HepG2 (cell line): ENCODE measurements at regions not wholly inside any gene's neighbourhood (a gene's known extent, or its start where the extent isn't known, plus 50 kb on each side); places are given as distances from the start of the nearest gene placed in this dataset.

Experiments used
- ATAC-seq: fragments of 200-7000 bp; cut with Tn5 transposase; 3 replicates; pipeline ENCODE4 v1.9.1; 2020; ENCODE audit warnings: mild to moderate bottlenecking, moderate library complexity
- BruUV-seq: library from RNA; stranded (reverse); fragments of 400-500 nt; replicated peaks from 2 replicates; lab custom pipeline; 2021; lab: Mats Ljungman, UMichigan
- CTCF ChIA-PET: fragments of 300-600 bp; formaldehyde crosslinking; extraction: SDS; loops from one replicate; lab custom pipeline; 2021; ENCODE audit warnings: low total read pairs, inconsistent platforms, low intra/inter-chr PET ratio; lab: Yijun Ruan, JAX
- POLR2A ChIA-PET: fragments of 350-600 bp; sonication (Branson Sonifier 250); formaldehyde crosslinking; loops from one replicate; lab custom pipeline; 2020; ENCODE audit warnings: antibody characterized with exemption, inconsistent platforms; lab: Yijun Ruan, JAX
- DNase-seq: peaks from one replicate; pipeline ENCODE4 v3.0.0-alpha.2; 2015; ENCODE audit warnings: low spot score
- FAIRE-seq: peaks from 3 replicates; lab custom pipeline; 2011; peaks lifted over from hg19 to GRCh38; lab: Jason Lieb, UNC
- H2AFZ ChIP-seq: one replicate; pipeline ENCODE4 v1.6.1; 2011; ENCODE audit warnings: low read length, inconsistent platforms
- H3K27ac ChIP-seq: fragments of 300-600 bp; 3 replicates; pipeline ENCODE4 v1.8.0; 2011; ENCODE audit warnings: mixed run types, mild to moderate bottlenecking, mixed read lengths, low read length, inconsistent platforms; ENCODE audit not compliant: insufficient read depth; ENCODE audit errors: extremely low read length
- H3K27me3 ChIP-seq, 2 experiments: fragments of 200-600 bp in 1 of 2; 2 replicates in 1 of 2; 3 replicates in 1 of 2; pipeline versions ENCODE4 v1.6.0 to v1.8.0; 2011; ENCODE audit warnings: low read length in 2 of 2, mild to moderate bottlenecking in 2 of 2, moderate library complexity in 2 of 2, inconsistent platforms in 1 of 2; ENCODE audit not compliant: insufficient read depth in 2 of 2, control insufficient read depth in 1 of 2
- H3K36me3 ChIP-seq, 2 experiments: fragments of 200-600 bp in 1 of 2; replicated peaks in 1 of 2; 2 replicates in 1 of 2; 3 replicates in 1 of 2; pipeline versions ENCODE4 v1.5.1 to v1.8.0; 2011; ENCODE audit warnings: low read length in 2 of 2, inconsistent platforms in 1 of 2; ENCODE audit not compliant: insufficient read depth in 2 of 2, control insufficient read depth in 1 of 2
- H3K4me1 ChIP-seq: 2 replicates; pipeline ENCODE4 v1.5.1; 2012; ENCODE audit warnings: low read length, inconsistent platforms; ENCODE audit not compliant: insufficient read depth
- H3K4me2 ChIP-seq: 2 replicates; pipeline ENCODE4 v1.6.0; 2011; ENCODE audit warnings: low read depth, low read length, inconsistent platforms
- H3K4me3 ChIP-seq, 3 experiments: fragments of 200-600 bp in 1 of 3; sonication (generic), shearing (Covaris generic) in 1 of 3; replicated peaks in 1 of 3; 2 replicates each; pipeline ENCODE4 v1.5.1; 2011 to 2016; ENCODE audit warnings: low read length in 3 of 3, inconsistent platforms in 2 of 3, low read depth in 2 of 3, mild to moderate bottlenecking in 2 of 3, control low read depth in 1 of 3, mixed read lengths in 1 of 3; ENCODE audit not compliant: insufficient read depth in 1 of 3
- H3K79me2 ChIP-seq: one replicate; pipeline ENCODE4 v1.6.1; 2011; ENCODE audit warnings: low read length, inconsistent platforms; ENCODE audit not compliant: insufficient read depth
- H3K9ac ChIP-seq: 2 replicates; pipeline ENCODE4 v1.6.0; 2011; ENCODE audit warnings: mild to moderate bottlenecking, low read depth, low read length, inconsistent platforms; ENCODE audit not compliant: insufficient read depth
- H3K9me3 ChIP-seq: 2 replicates; pipeline ENCODE4 v1.5.1; 2012; ENCODE audit warnings: mild to moderate bottlenecking, low read length
- H4K20me1 ChIP-seq: 2 replicates; pipeline ENCODE4 v1.6.0; 2011; ENCODE audit warnings: inconsistent platforms, mild to moderate bottlenecking, low read length, moderate library complexity; ENCODE audit not compliant: insufficient read depth
- CREM ChIP-seq, 2 experiments: sonication (generic) in 1 of 2; formaldehyde crosslinking in 1 of 2; IDR thresholded peaks; 2 replicates each; pipeline versions ENCODE4 v1.4.0 to v1.6.1; 2016 to 2020; ENCODE audit warnings: antibody characterized with exemption in 1 of 2, mild to moderate bottlenecking in 1 of 2, missing genetic modification reagents in 1 of 2
- ELF4 ChIP-seq: sonication (generic); formaldehyde crosslinking; IDR thresholded peaks from 2 replicates; pipeline ENCODE4 v1.5.0; 2020; ENCODE audit warnings: missing genetic modification reagents, mild to moderate bottlenecking, moderate library complexity, borderline replicate concordance
- GATA4 ChIP-seq: sonication (generic); IDR thresholded peaks from 2 replicates; pipeline ENCODE4 v1.6.1; 2016; ENCODE audit warnings: antibody characterized with exemption, low read depth, borderline replicate concordance
- NFE2 ChIP-seq: sonication (generic); formaldehyde crosslinking; IDR thresholded peaks from 2 replicates; pipeline ENCODE4 v1.4.0; 2020; ENCODE audit warnings: missing genetic modification reagents
- PHB2 ChIP-seq: fragments of 450-650 bp; IDR thresholded peaks from 2 replicates; pipeline ENCODE4 v1.6.1; 2018; ENCODE audit not compliant: partially characterized antibody
- SAFB2 ChIP-seq: sonication (generic); formaldehyde crosslinking; IDR thresholded peaks from 2 replicates; pipeline ENCODE4 v1.5.1; 2020; ENCODE audit warnings: missing genetic modification reagents, low read depth, mild to moderate bottlenecking, borderline replicate concordance
- SIX4 ChIP-seq: sonication (generic); formaldehyde crosslinking; IDR thresholded peaks from 2 replicates; pipeline ENCODE4 v1.4.0; 2020; ENCODE audit warnings: missing genetic modification reagents
- SP5 ChIP-seq: IDR thresholded peaks from 2 replicates; pipeline ENCODE4 v1.6.1; 2016; ENCODE audit warnings: low read depth, borderline replicate concordance
- TSC22D2 ChIP-seq: sonication (generic); formaldehyde crosslinking; IDR thresholded peaks from 2 replicates; pipeline ENCODE4 v1.5.1; 2020; ENCODE audit warnings: missing genetic modification reagents, mild to moderate bottlenecking, borderline replicate concordance
- ZNF292 ChIP-seq: sonication (generic); formaldehyde crosslinking; IDR thresholded peaks from 2 replicates; pipeline ENCODE4 v1.8.1; 2022; ENCODE audit warnings: mild to moderate bottlenecking, low read depth, missing genetic modification reagents, borderline replicate concordance
- ZNF432 ChIP-seq: sonication (generic); formaldehyde crosslinking; IDR thresholded peaks from 2 replicates; pipeline ENCODE4 v1.5.0; 2020; ENCODE audit warnings: missing genetic modification reagents, mild to moderate bottlenecking, borderline replicate concordance
- WGBS: methylation state at CpG from one replicate; pipeline ENCODE4 v1.1.6; 2017; ENCODE audit warnings: low lambda C conversion rate; 5-methylcytosine and 5-hydroxymethylcytosine counted together
- in situ Hi-C: cut with HindIII; loops from 2 replicates; pipeline ENCODE4 v1.10.0; 2017; ENCODE audit warnings: low pct_unique_long_range_greater_than_20kb; ENCODE audit not compliant: extremely low pct_ligation_motif_present
- intact Hi-C: fragments of 100-400 bp; cut with micrococcal nuclease; formaldehyde crosslinking; loops from one replicate; pipeline ENCODE4 v1.10.0; 2022; ENCODE audit not compliant: unreplicated experiment
- TF ChIP-seq, protein P1 (sequence below): sonication (generic); formaldehyde crosslinking; IDR thresholded peaks from 2 replicates; pipeline ENCODE4 v1.4.0; 2020; ENCODE audit warnings: missing genetic modification reagents, mild to moderate bottlenecking, borderline replicate concordance
- TF ChIP-seq, protein P2 (sequence below): IDR thresholded peaks from 2 replicates; pipeline ENCODE4 v1.6.1; 2016; ENCODE audit warnings: low read depth, control low read depth
- TF ChIP-seq, protein P3 (sequence below): fragments of 450-650 bp; IDR thresholded peaks from 2 replicates; pipeline ENCODE4 v1.6.1; 2016

DNA sequence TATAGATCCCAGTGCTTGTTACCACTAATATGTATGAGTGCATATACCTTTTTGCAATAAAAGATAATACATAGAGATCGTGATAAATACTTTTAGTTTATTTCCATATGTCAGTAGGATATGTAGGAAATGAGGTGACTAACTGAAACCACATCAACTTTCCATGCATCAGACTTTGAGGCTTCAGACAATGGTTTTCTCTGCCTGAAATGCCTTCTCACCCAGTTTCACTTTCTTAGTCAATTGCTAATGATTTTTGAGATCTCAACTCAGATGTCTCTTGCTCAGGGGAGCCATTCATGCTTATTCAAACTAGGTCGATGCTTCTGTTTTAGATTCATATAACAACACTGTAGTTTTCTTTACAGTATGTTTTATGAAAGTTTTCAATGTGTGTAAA is 626.6 kb upstream of the ADGRB3 start:
- no peak for ATAC-seq
- ChIA-PET POLR2A (no interaction called here), CTCF (no interaction called here)
- in situ Hi-C loops: no loop called here
- 21% methylated on average over 2 of the region's 2 CpGs for WGBS
- H3K9ac ChIP-seq: no peak overlapping the region
- intact Hi-C loops: no loop called here
- no peak overlapping the region for H3K4me3 ChIP-seq
- FAIRE-seq: no peak
- H4K20me1 ChIP-seq: no peaks in the 10 kb centered on the region
- no peaks in the 10 kb centered on the region for H3K79me2 ChIP-seq
- H3K9me3 ChIP-seq: no peaks in the 10 kb centered on the region
- no peak for DNase-seq
- no peak for TF ChIP-seq PHB2
- no peak for TF ChIP-seq ELF4 (CRISPR knock-in tag)
- TF ChIP-seq SIX4: no peak
- no peak for TF ChIP-seq ZNF432 (CRISPR knock-in tag)
- H3K4me2 ChIP-seq: no peak overlapping the region
- no peak overlapping the region for H2AFZ ChIP-seq
- no peaks in the 10 kb centered on the region for H3K36me3 ChIP-seq
- H3K27me3 ChIP-seq: no peaks in the 10 kb centered on the region
- no TSS peak for BruUV-seq
- no peaks in the 10 kb centered on the region for H3K4me1 ChIP-seq
- no peak overlapping the region for H3K27ac ChIP-seq

DNA sequence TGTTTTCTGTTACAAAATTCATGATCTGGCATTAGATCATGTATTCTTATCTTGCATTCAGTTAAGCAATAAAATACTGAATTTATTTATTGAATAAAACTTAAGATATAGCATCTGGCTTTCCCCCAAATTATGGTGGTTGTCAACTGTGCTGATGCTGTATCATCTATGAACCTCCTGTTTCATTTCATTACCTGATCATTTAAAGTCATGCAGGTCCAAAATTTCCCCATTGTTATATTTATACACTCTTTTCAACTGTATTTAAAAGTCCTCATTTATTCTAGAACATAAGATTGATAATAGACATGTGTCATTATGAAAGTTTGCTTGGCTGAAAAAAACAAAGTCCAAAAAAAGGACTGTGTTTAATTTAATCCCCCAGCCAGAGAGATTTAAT is 627.4 kb upstream of the ADGRB3 start:
- H3K27me3 ChIP-seq: no peaks in the 10 kb centered on the region
- CTCF ChIA-PET: no interaction called here
- no peak overlapping the region for H3K9ac ChIP-seq
- no peaks in the 10 kb centered on the region for H4K20me1 ChIP-seq
- H3K4me1 ChIP-seq: no peaks in the 10 kb centered on the region
- H2AFZ ChIP-seq: no peak overlapping the region
- no peak for ATAC-seq
- no peaks in the 10 kb centered on the region for H3K36me3 ChIP-seq
- no peak overlapping the region for H3K27ac ChIP-seq
- FAIRE-seq: no peak
- no peak overlapping the region for H3K4me3 ChIP-seq
- H3K4me2 ChIP-seq: no peak overlapping the region
- intact Hi-C loops: no loop called here
- POLR2A ChIA-PET: no interaction called here
- BruUV-seq: no TSS peak
- in situ Hi-C loops: no loop called here
- no peaks in the 10 kb centered on the region for H3K79me2 ChIP-seq
- no peaks in the 10 kb centered on the region; the same call in 1 of the 2 replicates for H3K9me3 ChIP-seq
- DNase-seq: no peak
- no peak for TF ChIP-seq GATA4
- no peak for TF ChIP-seq NFE2 (CRISPR knock-in tag)
- TF ChIP-seq, protein P1, sequence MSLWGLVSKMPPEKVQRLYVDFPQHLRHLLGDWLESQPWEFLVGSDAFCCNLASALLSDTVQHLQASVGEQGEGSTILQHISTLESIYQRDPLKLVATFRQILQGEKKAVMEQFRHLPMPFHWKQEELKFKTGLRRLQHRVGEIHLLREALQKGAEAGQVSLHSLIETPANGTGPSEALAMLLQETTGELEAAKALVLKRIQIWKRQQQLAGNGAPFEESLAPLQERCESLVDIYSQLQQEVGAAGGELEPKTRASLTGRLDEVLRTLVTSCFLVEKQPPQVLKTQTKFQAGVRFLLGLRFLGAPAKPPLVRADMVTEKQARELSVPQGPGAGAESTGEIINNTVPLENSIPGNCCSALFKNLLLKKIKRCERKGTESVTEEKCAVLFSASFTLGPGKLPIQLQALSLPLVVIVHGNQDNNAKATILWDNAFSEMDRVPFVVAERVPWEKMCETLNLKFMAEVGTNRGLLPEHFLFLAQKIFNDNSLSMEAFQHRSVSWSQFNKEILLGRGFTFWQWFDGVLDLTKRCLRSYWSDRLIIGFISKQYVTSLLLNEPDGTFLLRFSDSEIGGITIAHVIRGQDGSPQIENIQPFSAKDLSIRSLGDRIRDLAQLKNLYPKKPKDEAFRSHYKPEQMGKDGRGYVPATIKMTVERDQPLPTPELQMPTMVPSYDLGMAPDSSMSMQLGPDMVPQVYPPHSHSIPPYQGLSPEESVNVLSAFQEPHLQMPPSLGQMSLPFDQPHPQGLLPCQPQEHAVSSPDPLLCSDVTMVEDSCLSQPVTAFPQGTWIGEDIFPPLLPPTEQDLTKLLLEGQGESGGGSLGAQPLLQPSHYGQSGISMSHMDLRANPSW (CRISPR knock-in tag): no peak
- TF ChIP-seq, protein P2, sequence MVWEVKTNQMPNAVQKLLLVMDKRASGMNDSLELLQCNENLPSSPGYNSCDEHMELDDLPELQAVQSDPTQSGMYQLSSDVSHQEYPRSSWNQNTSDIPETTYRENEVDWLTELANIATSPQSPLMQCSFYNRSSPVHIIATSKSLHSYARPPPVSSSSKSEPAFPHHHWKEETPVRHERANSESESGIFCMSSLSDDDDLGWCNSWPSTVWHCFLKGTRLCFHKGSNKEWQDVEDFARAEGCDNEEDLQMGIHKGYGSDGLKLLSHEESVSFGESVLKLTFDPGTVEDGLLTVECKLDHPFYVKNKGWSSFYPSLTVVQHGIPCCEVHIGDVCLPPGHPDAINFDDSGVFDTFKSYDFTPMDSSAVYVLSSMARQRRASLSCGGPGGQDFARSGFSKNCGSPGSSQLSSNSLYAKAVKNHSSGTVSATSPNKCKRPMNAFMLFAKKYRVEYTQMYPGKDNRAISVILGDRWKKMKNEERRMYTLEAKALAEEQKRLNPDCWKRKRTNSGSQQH (CRISPR knock-in tag): no peak
- no peak for TF ChIP-seq ZNF292 (CRISPR knock-in tag)
- TF ChIP-seq, protein P3, sequence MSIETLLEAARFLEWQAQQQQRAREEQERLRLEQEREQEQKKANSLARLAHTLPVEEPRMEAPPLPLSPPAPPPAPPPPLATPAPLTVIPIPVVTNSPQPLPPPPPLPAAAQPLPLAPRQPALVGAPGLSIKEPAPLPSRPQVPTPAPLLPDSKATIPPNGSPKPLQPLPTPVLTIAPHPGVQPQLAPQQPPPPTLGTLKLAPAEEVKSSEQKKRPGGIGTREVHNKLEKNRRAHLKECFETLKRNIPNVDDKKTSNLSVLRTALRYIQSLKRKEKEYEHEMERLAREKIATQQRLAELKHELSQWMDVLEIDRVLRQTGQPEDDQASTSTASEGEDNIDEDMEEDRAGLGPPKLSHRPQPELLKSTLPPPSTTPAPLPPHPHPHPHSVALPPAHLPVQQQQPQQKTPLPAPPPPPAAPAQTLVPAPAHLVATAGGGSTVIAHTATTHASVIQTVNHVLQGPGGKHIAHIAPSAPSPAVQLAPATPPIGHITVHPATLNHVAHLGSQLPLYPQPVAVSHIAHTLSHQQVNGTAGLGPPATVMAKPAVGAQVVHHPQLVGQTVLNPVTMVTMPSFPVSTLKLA: no peak
- no peak for TF ChIP-seq SAFB2 (CRISPR knock-in tag)
- no peak for TF ChIP-seq SP5
- TF ChIP-seq TSC22D2 (CRISPR knock-in tag): no peak
- TF ChIP-seq CREM (IDR thresholded peaks at IDR 0.05): no peak
- TF ChIP-seq CREM (CRISPR knock-in tag; IDR thresholded peaks at IDR 0.05): no peak
